GF-D8 (cell line): ENCODE measurements at regions not wholly inside any gene's neighbourhood (a gene's known extent, or its start where the extent isn't known, plus 50 kb on each side); places are given as distances from the start of the nearest gene placed in this dataset.

Experiments used
- DNase-seq: peaks from one replicate; lab custom pipeline; 2025; lab: John Stamatoyannopoulos, UW

GRCh38 chrY:26408671-26409328 is 786.9 kb downstream of the CDY1 start:
- no peak for DNase-seq

GRCh38 chrY:26409329-26409712 is 787.4 kb downstream of the CDY1 start:
- DNase-seq = no peak
